ENCODE measurements at regions not wholly inside any gene's neighbourhood (a gene's known extent, or its start where the extent isn't known, plus 50 kb on each side); places are given as distances from the start of the nearest gene placed in this dataset.
"Not testable (repeated sequence)": the region's sequence is repeated elsewhere in the genome, so short reads cannot be mapped to it uniquely, and the experiment has no call there.

GRCh38 chr5:159543326-159543725 is 213.0 kb upstream of the IL12B start:
- no peak for DNase-seq

- DNase-seq = no peak
These were observed 214.9 kb upstream of the IL12B start for GRCh38 chr5:159545156-159545555.

GRCh38 chr5:159547466-159548195 is 217.3 kb upstream of the IL12B start:
- DNase-seq = no peak

- DNase-seq = no peak
These were observed 218.2 kb upstream of the IL12B start for GRCh38 chr5:159548517-159548916.

- DNase-seq = no peak
These were observed 218.8 kb upstream of the IL12B start for GRCh38 chr5:159549046-159549445.

- DNase-seq = no peak
These were observed 220.7 kb upstream of the IL12B start for GRCh38 chr5:159550951-159551350.

GRCh38 chr5:159552751-159553150 is 222.5 kb upstream of the IL12B start:
- no peak for DNase-seq

- DNase-seq = no peak
These were observed 223.5 kb upstream of the IL12B start for GRCh38 chr5:159553792-159554191.

GRCh38 chr5:159555084-159555483 is 224.8 kb upstream of the IL12B start:
- DNase-seq = no peak

GRCh38 chr5:159559337-159559736 is 229.1 kb upstream of the IL12B start:
- DNase-seq = no peak

GRCh38 chr5:159560088-159560487 is 229.8 kb upstream of the IL12B start:
- DNase-seq = no peak

GRCh38 chr5:159564031-159564430 is 233.7 kb upstream of the IL12B start:
- no peak for DNase-seq

- DNase-seq = no peak
These were observed 236.5 kb upstream of the IL12B start for GRCh38 chr5:159566832-159567231.

GRCh38 chr5:159567461-159567860 is 237.2 kb upstream of the IL12B start:
- DNase-seq = no peak

GRCh38 chr5:159571501-159572244 is 241.4 kb upstream of the IL12B start:
- DNase-seq = no peak

GRCh38 chr5:159576902-159577301 is 246.6 kb upstream of the IL12B start:
- no peak for DNase-seq

GRCh38 chr5:159581502-159582249 is 251.4 kb upstream of the IL12B start:
- no peak for DNase-seq

GRCh38 chr5:159582756-159583541 is 252.7 kb upstream of the IL12B start:
- no peak for DNase-seq

- no peak for DNase-seq
These were observed 256.6 kb upstream of the IL12B start for GRCh38 chr5:159586921-159587320.

- no peak for DNase-seq
These were observed 258.7 kb upstream of the IL12B start for GRCh38 chr5:159588941-159589340.

- DNase-seq = no peak
These were observed 263.3 kb upstream of the IL12B start for GRCh38 chr5:159593518-159594073.

GRCh38 chr5:159595561-159595960 is 265.3 kb upstream of the IL12B start:
- not testable (repeated sequence) for DNase-seq

- no peak for DNase-seq
These were observed 270.9 kb upstream of the IL12B start for GRCh38 chr5:159601216-159601615.

All from NCI-H2081 treated with DMSO at 0.1 percent for 48 hours (cell line).